ENCODE measurements at regions not wholly inside any gene's neighbourhood (a gene's known extent, or its start where the extent isn't known, plus 50 kb on each side); places are given as distances from the start of the nearest gene placed in this dataset.

- TF ChIP-seq POLR2A (IDR thresholded peaks at IDR 0.05; ENCODE audit: low read depth, low read length) = no peak
- TF ChIP-seq POLR2AphosphoS5 (IDR thresholded peaks at IDR 0.05; ENCODE audit: low read depth, low read length) = no peak
- no peak for TF ChIP-seq PAX5 (IDR thresholded peaks at IDR 0.05; ENCODE audit: insufficient read depth, low read length, severe bottlenecking)
- no peak for TF ChIP-seq POU2F2 (IDR thresholded peaks at IDR 0.05; ENCODE audit: low read depth, low read length)
- TF ChIP-seq TAF1 (IDR thresholded peaks at IDR 0.05; ENCODE audit: low read depth, low read length) = no peak
- TF ChIP-seq SPI1 (IDR thresholded peaks at IDR 0.05; ENCODE audit: low read depth, low read length) = no peak
- DNase-seq (ENCODE audit: insufficient read length, low spot score) (no peak), FAIRE-seq (no peak)
These were observed 163.7 kb upstream of the SERTAD2 start for GRCh38 chr2:64817453-64817852.

- TF ChIP-seq POU2F2 (IDR thresholded peaks at IDR 0.05; ENCODE audit: low read depth, low read length) (no peak), POLR2AphosphoS5 (IDR thresholded peaks at IDR 0.05; ENCODE audit: low read depth, low read length) (no peak), POLR2A (IDR thresholded peaks at IDR 0.05; ENCODE audit: low read depth, low read length) (no peak), SPI1 (IDR thresholded peaks at IDR 0.05; ENCODE audit: low read depth, low read length) (no peak), TAF1 (IDR thresholded peaks at IDR 0.05; ENCODE audit: low read depth, low read length) (no peak), PAX5 (IDR thresholded peaks at IDR 0.05; ENCODE audit: insufficient read depth, low read length, severe bottlenecking) (no peak)
- FAIRE-seq (peak; percentile 45), DNase-seq (ENCODE audit: insufficient read length, low spot score) (no peak)
These were observed 164.9 kb upstream of the SERTAD2 start for GRCh38 chr2:64818664-64819060.

- no peak for FAIRE-seq
- DNase-seq (ENCODE audit: insufficient read length, low spot score) = no peak
- TF ChIP-seq TAF1 (IDR thresholded peaks at IDR 0.05; ENCODE audit: low read depth, low read length) = no peak
- TF ChIP-seq POLR2A (IDR thresholded peaks at IDR 0.05; ENCODE audit: low read depth, low read length) = no peak
- TF ChIP-seq SPI1 (IDR thresholded peaks at IDR 0.05; ENCODE audit: low read depth, low read length) = no peak
- no peak for TF ChIP-seq PAX5 (IDR thresholded peaks at IDR 0.05; ENCODE audit: insufficient read depth, low read length, severe bottlenecking)
- TF ChIP-seq POU2F2 (IDR thresholded peaks at IDR 0.05; ENCODE audit: low read depth, low read length) = no peak
- no peak for TF ChIP-seq POLR2AphosphoS5 (IDR thresholded peaks at IDR 0.05; ENCODE audit: low read depth, low read length)
These were observed 165.6 kb upstream of the SERTAD2 start for GRCh38 chr2:64819361-64819760.

GRCh38 chr2:64819774-64820688, 166.3 kb upstream of the SERTAD2 start:
- TF ChIP-seq POLR2A (IDR thresholded peaks at IDR 0.05; ENCODE audit: low read depth, low read length) (no peak), PAX5 (IDR thresholded peaks at IDR 0.05; ENCODE audit: insufficient read depth, low read length, severe bottlenecking) (no peak), TAF1 (IDR thresholded peaks at IDR 0.05; ENCODE audit: low read depth, low read length) (no peak), POU2F2 (IDR thresholded peaks at IDR 0.05; ENCODE audit: low read depth, low read length) (no peak), SPI1 (IDR thresholded peaks at IDR 0.05; ENCODE audit: low read depth, low read length) (no peak), POLR2AphosphoS5 (IDR thresholded peaks at IDR 0.05; ENCODE audit: low read depth, low read length) (no peak)
- peak; percentile 38 for DNase-seq (ENCODE audit: insufficient read length, low spot score)
- peak; percentile 96 for FAIRE-seq

- DNase-seq (ENCODE audit: insufficient read length, low spot score) (no peak), FAIRE-seq (no peak)
- TF ChIP-seq POLR2AphosphoS5 (IDR thresholded peaks at IDR 0.05; ENCODE audit: low read depth, low read length) = no peak
- TF ChIP-seq POLR2A (IDR thresholded peaks at IDR 0.05; ENCODE audit: low read depth, low read length) = no peak
- no peak for TF ChIP-seq PAX5 (IDR thresholded peaks at IDR 0.05; ENCODE audit: insufficient read depth, low read length, severe bottlenecking)
- no peak for TF ChIP-seq TAF1 (IDR thresholded peaks at IDR 0.05; ENCODE audit: low read depth, low read length)
- TF ChIP-seq SPI1 (IDR thresholded peaks at IDR 0.05; ENCODE audit: low read depth, low read length) = no peak
- no peak for TF ChIP-seq POU2F2 (IDR thresholded peaks at IDR 0.05; ENCODE audit: low read depth, low read length)
These were observed 167.2 kb upstream of the SERTAD2 start for GRCh38 chr2:64820901-64821300.

GRCh38 chr2:64823794-64824193, 165.4 kb upstream of the SLC1A4 start:
- no peak for DNase-seq (ENCODE audit: insufficient read length, low spot score)
- no peak for FAIRE-seq
- TF ChIP-seq TAF1 (IDR thresholded peaks at IDR 0.05; ENCODE audit: low read depth, low read length) = no peak
- TF ChIP-seq SPI1 (IDR thresholded peaks at IDR 0.05; ENCODE audit: low read depth, low read length) = no peak

GRCh38 chr2:64825831-64826491, 163.2 kb upstream of the SLC1A4 start:
- DNase-seq (ENCODE audit: insufficient read length, low spot score) = no peak
- TF ChIP-seq TAF1 (IDR thresholded peaks at IDR 0.05; ENCODE audit: low read depth, low read length) = no peak
- TF ChIP-seq SPI1 (IDR thresholded peaks at IDR 0.05; ENCODE audit: low read depth, low read length) = no peak
- no peak for TF ChIP-seq PAX5 (IDR thresholded peaks at IDR 0.05; ENCODE audit: insufficient read depth, low read length, severe bottlenecking)
- TF ChIP-seq POLR2AphosphoS5 (IDR thresholded peaks at IDR 0.05; ENCODE audit: low read depth, low read length) = no peak
- no peak for TF ChIP-seq POU2F2 (IDR thresholded peaks at IDR 0.05; ENCODE audit: low read depth, low read length)
- TF ChIP-seq POLR2A (IDR thresholded peaks at IDR 0.05; ENCODE audit: low read depth, low read length) = no peak
- no peak for FAIRE-seq

- FAIRE-seq (no peak), DNase-seq (ENCODE audit: insufficient read length, low spot score) (no peak)
- TF ChIP-seq POU2F2 (IDR thresholded peaks at IDR 0.05; ENCODE audit: low read depth, low read length) = no peak
- no peak for TF ChIP-seq SPI1 (IDR thresholded peaks at IDR 0.05; ENCODE audit: low read depth, low read length)
- TF ChIP-seq POLR2AphosphoS5 (IDR thresholded peaks at IDR 0.05; ENCODE audit: low read depth, low read length) = no peak
- TF ChIP-seq POLR2A (IDR thresholded peaks at IDR 0.05; ENCODE audit: low read depth, low read length) = no peak
- no peak for TF ChIP-seq PAX5 (IDR thresholded peaks at IDR 0.05; ENCODE audit: insufficient read depth, low read length, severe bottlenecking)
- no peak for TF ChIP-seq TAF1 (IDR thresholded peaks at IDR 0.05; ENCODE audit: low read depth, low read length)
These were observed 162.5 kb upstream of the SLC1A4 start for GRCh38 chr2:64826703-64827102.

- FAIRE-seq (no peak), DNase-seq (ENCODE audit: insufficient read length, low spot score) (no peak)
- no peak for TF ChIP-seq POLR2A (IDR thresholded peaks at IDR 0.05; ENCODE audit: low read depth, low read length)
These were observed 160.9 kb upstream of the SLC1A4 start for GRCh38 chr2:64828261-64828660.
